ENCODE measurements at regions not wholly inside any gene's neighbourhood (a gene's known extent, or its start where the extent isn't known, plus 50 kb on each side); places are given as distances from the start of the nearest gene placed in this dataset.

DNA sequence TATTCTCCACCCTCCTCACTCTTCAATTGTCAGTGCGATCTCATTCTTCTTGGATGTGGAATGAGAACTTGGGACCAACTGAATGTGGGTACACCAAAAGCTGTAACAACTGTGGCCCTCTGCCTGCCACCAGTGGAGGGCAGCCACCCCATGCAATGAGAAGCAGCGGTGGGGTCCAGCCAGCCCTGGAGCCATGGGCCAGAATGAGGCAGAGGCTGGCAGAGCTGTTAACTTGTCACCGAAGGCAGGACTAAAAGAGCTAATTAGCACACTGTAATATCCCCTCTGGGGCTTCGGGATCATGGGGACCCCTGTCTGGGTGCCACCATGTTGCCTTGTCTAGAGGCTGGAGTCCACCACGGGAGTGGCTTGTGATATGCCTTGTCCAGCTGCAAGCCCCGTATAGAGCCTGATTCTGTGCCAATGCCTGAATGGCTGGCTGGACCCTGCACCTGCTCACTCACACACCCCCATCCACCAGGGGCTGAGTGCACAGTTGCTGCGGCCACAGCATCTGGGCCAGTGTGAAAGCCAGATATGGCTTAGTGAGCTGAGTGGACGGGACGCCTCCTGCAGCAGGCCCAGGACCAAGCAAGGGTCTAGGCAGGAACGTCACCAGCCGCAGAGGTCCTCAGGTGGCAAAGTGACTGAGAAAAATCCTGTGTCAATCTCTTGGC, 680.5 kb downstream of the DSC3 start:
- Histone ChIP-seq H3K56ac (ENCODE audit: insufficient read length, low read depth, low read length) (no peak overlapping the region), H3K14ac (ENCODE audit: insufficient read depth, low read length) (no peak overlapping the region), H2BK15ac (ENCODE audit: low read depth, low read length) (no peak overlapping the region), H3T11ph (ENCODE audit: low read length) (no peak overlapping the region), H4K20me1 (ENCODE audit: control insufficient read depth, insufficient read depth, insufficient read length) (no peaks in the 10 kb centered on the region), H3K79me2 (ENCODE audit: insufficient read depth, low read length) (no peaks in the 10 kb centered on the region), H3K18ac (ENCODE audit: insufficient read length, low read depth, low read length) (no peak overlapping the region), H3K79me1 (ENCODE audit: insufficient read depth, low read depth, low read length, poor library complexity, severe bottlenecking) (no peaks in the 10 kb centered on the region), H3K27ac (ENCODE audit: insufficient read length, low read depth, low read length) (no peak overlapping the region), H2AK5ac (ENCODE audit: insufficient read length, low read length) (no peak overlapping the region), H4K91ac (ENCODE audit: insufficient read length, low read depth, low read length) (no peak overlapping the region), H3K4me2 (ENCODE audit: insufficient read depth, insufficient read length, low read length) (no peak overlapping the region), H4K8ac (replicated peaks; ENCODE audit: insufficient read length, low read depth, low read length) (no peak overlapping the region), H4K5ac (ENCODE audit: insufficient read length, low read depth, low read length) (no peak overlapping the region), H2BK5ac (ENCODE audit: insufficient read length, low read length) (no peak overlapping the region), H3K23me2 (ENCODE audit: insufficient read length, low read depth, low read length, poor library complexity, severe bottlenecking) (no peaks in the 10 kb centered on the region), H2BK120ac (ENCODE audit: low read depth, low read length, poor library complexity, severe bottlenecking) (no peak overlapping the region), H2BK12ac (ENCODE audit: insufficient read length, low read depth, low read length) (no peak overlapping the region), H3K4me1 (ENCODE audit: insufficient read depth, low read length) (no peaks in the 10 kb centered on the region), H3K9me3 (ENCODE audit: control insufficient read depth, low read depth, low read length) (no peaks in the 10 kb centered on the region), H3K27me3 (ENCODE audit: insufficient read depth, low read length) (no peaks in the 10 kb centered on the region), H3K4ac (ENCODE audit: low read depth, low read length) (no peak overlapping the region), H3K9ac (ENCODE audit: extremely low read depth, insufficient read length, low read length) (no peak overlapping the region), H2BK20ac (ENCODE audit: low read depth, low read length, poor library complexity, severe bottlenecking) (no peak overlapping the region), H3K23ac (ENCODE audit: insufficient read length, low read depth, low read length) (no peak overlapping the region), H2AFZ (ENCODE audit: low read length) (no peak overlapping the region)
- no CpG with 5 or more reads among the region's 11 CpGs for WGBS (ENCODE audit: extremely low coverage, insufficient read length, low lambda C conversion rate)
- Mint-ChIP-seq H3K27ac (no peak overlapping the region), H3K4me3 (no peak overlapping the region), H3K9me3 (no peaks in the 10 kb centered on the region), H3K27me3 (ENCODE audit: low read depth) (no peaks in the 10 kb centered on the region), H3K4me1 (0 out of 4 replicates have a peak, but pooled peaks cover 0 to 3% of the 10 kb centered on the region in 2 experiments), H3K36me3 (ENCODE audit: insufficient read depth in 1 of 3, low read depth in 3 of 3) (no peaks in the 10 kb centered on the region)
- TF ChIP-seq, protein P1, sequence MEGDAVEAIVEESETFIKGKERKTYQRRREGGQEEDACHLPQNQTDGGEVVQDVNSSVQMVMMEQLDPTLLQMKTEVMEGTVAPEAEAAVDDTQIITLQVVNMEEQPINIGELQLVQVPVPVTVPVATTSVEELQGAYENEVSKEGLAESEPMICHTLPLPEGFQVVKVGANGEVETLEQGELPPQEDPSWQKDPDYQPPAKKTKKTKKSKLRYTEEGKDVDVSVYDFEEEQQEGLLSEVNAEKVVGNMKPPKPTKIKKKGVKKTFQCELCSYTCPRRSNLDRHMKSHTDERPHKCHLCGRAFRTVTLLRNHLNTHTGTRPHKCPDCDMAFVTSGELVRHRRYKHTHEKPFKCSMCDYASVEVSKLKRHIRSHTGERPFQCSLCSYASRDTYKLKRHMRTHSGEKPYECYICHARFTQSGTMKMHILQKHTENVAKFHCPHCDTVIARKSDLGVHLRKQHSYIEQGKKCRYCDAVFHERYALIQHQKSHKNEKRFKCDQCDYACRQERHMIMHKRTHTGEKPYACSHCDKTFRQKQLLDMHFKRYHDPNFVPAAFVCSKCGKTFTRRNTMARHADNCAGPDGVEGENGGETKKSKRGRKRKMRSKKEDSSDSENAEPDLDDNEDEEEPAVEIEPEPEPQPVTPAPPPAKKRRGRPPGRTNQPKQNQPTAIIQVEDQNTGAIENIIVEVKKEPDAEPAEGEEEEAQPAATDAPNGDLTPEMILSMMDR (conservative IDR thresholded peaks at IDR 0.05), result peak; percentile 31; the same call in 2 of the 3 replicates
- no peak for DNase-seq
